ENCODE measurements at regions not wholly inside any gene's neighbourhood (a gene's known extent, or its start where the extent isn't known, plus 50 kb on each side); places are given as distances from the start of the nearest gene placed in this dataset.
"Not testable (repeated sequence)": the region's sequence is repeated elsewhere in the genome, so short reads cannot be mapped to it uniquely, and the experiment has no call there.

DNA sequence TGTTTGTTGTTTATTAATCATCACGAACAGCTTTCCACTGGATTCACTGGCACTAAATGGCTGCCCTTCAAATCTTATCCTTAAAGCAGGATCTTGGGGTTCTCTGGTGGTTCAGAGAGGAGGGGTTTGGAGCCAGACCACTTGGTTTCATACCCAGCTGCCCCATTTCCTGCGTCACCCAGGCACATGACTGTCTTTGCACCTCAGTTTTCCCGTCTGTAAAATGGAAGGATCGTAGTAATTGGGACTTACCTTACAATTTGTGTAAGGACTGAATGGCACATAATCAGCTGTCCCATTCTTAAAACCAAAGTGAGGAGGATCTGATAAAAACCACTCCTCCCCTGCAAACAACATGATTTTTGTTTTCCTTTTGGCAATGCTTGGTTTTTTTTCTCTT lies 318.3 kb downstream of the ZNF536 start:
- H3K4me1 ChIP-seq (ENCODE audit: insufficient read depth, low read length), result peaks cover 27% of the 10 kb centered on the region
- no peaks in the 10 kb centered on the region for H3K27me3 ChIP-seq (ENCODE audit: insufficient read depth, low read length)
- no peaks in the 10 kb centered on the region for H3K36me3 ChIP-seq (ENCODE audit: insufficient read depth, low read length)
- H2AFZ ChIP-seq (ENCODE audit: low read depth, low read length), result no peak overlapping the region
- no peaks in the 10 kb centered on the region for H3K9me3 ChIP-seq (ENCODE audit: low read length)
- no peak overlapping the region for H3K4me3 ChIP-seq (ENCODE audit: low read length)

GRCh38 chr19:30689474-30689873 lies 317.3 kb downstream of the ZNF536 start:
- peaks cover 27% of the 10 kb centered on the region for H3K4me1 ChIP-seq (ENCODE audit: insufficient read depth, low read length)
- H3K4me3 ChIP-seq (ENCODE audit: low read length), result no peak overlapping the region
- H3K27me3 ChIP-seq (ENCODE audit: insufficient read depth, low read length), result no peaks in the 10 kb centered on the region
- no peaks in the 10 kb centered on the region for H3K36me3 ChIP-seq (ENCODE audit: insufficient read depth, low read length)
- H3K9me3 ChIP-seq (ENCODE audit: low read length), result no peaks in the 10 kb centered on the region
- no peak overlapping the region for H2AFZ ChIP-seq (ENCODE audit: low read depth, low read length)

DNA sequence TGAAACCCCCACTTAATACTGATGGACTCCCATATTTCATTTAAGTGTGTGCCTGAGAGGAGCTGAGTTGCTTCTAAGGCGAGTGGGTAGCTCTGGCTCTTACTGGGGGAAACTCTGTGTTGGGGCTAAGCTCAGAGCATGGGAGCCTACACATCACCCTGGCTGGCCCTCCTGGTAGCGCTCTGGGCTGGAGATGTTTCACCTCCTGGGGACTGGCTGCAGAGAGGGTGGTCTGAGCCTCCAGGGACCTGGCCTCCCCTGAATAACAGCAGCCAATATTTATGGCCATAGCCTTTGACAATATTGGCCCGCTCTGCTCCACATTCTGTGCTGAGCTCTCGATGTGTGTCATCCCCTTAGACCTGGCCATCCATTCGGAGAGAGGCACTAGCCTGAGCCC lies 316.5 kb downstream of the ZNF536 start:
- peaks cover 28% of the 10 kb centered on the region for H3K4me1 ChIP-seq (ENCODE audit: insufficient read depth, low read length)
- H3K9me3 ChIP-seq (ENCODE audit: low read length), result no peaks in the 10 kb centered on the region
- H3K27me3 ChIP-seq (ENCODE audit: insufficient read depth, low read length), result no peaks in the 10 kb centered on the region
- H2AFZ ChIP-seq (ENCODE audit: low read depth, low read length), result no peak overlapping the region
- H3K36me3 ChIP-seq (ENCODE audit: insufficient read depth, low read length), result no peaks in the 10 kb centered on the region
- H3K4me3 ChIP-seq (ENCODE audit: low read length), result no peak overlapping the region

DNA sequence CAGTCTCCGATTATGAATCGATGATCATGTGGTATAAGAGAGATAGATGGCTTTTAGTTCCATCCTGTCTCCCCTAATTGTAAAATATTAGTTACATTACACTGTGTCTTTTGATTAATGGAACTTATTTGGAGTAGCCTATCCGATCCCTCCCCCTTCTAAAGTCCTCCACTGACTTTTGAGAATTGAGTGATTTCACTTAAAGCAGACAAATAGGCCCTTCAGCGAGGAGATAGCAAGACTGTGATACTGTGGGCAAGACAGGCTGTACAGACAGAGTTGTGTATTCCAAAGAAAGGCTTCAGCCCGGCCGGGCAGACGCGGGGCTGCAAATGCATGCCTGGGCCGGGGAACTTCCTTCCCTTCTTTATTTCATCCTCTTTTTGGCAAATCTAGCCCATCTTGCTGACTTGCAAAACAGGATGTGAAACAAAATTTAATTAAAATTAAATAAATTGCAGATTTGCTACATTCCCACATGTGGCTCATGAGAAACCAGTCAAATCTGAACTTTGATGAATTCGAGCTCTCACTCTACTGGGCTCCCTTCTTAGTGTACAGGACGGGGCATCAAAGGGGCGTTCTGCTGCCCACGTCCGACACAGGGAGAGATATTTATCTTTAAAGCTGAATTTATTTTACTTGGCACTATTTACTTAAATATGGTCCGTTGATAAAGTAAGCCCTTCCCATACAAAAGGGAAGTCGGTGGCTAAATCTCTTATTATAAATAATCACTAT lies 314.8 kb downstream of the ZNF536 start:
- no peaks in the 10 kb centered on the region for H3K9me3 ChIP-seq (ENCODE audit: low read length)
- H3K27me3 ChIP-seq (ENCODE audit: insufficient read depth, low read length), result no peaks in the 10 kb centered on the region
- no peaks in the 10 kb centered on the region for H3K36me3 ChIP-seq (ENCODE audit: insufficient read depth, low read length)
- H3K4me3 ChIP-seq (ENCODE audit: low read length), result no peak overlapping the region
- no peak overlapping the region for H2AFZ ChIP-seq (ENCODE audit: low read depth, low read length)
- peaks cover 39% of the 10 kb centered on the region for H3K4me1 ChIP-seq (ENCODE audit: insufficient read depth, low read length)

GRCh38 chr19:30686176-30686820 lies 314.1 kb downstream of the ZNF536 start:
- H3K27me3 ChIP-seq (ENCODE audit: insufficient read depth, low read length), result no peaks in the 10 kb centered on the region
- no peaks in the 10 kb centered on the region for H3K36me3 ChIP-seq (ENCODE audit: insufficient read depth, low read length)
- H3K4me1 ChIP-seq (ENCODE audit: insufficient read depth, low read length), result peaks cover 37% of the 10 kb centered on the region
- H2AFZ ChIP-seq (ENCODE audit: low read depth, low read length), result no peak overlapping the region
- no peak overlapping the region for H3K4me3 ChIP-seq (ENCODE audit: low read length)
- H3K9me3 ChIP-seq (ENCODE audit: low read length), result no peaks in the 10 kb centered on the region

- peaks cover 29% of the 10 kb centered on the region for H3K4me1 ChIP-seq (ENCODE audit: insufficient read depth, low read length)
- H3K27me3 ChIP-seq (ENCODE audit: insufficient read depth, low read length), result no peaks in the 10 kb centered on the region
- H3K9me3 ChIP-seq (ENCODE audit: low read length), result no peaks in the 10 kb centered on the region
- H3K36me3 ChIP-seq (ENCODE audit: insufficient read depth, low read length), result no peaks in the 10 kb centered on the region
- H2AFZ ChIP-seq (ENCODE audit: low read depth, low read length), result no peak overlapping the region
- H3K4me3 ChIP-seq (ENCODE audit: low read length), result no peak overlapping the region
Measured at GRCh38 chr19:30685426-30686000, 313.3 kb downstream of the ZNF536 start.

DNA sequence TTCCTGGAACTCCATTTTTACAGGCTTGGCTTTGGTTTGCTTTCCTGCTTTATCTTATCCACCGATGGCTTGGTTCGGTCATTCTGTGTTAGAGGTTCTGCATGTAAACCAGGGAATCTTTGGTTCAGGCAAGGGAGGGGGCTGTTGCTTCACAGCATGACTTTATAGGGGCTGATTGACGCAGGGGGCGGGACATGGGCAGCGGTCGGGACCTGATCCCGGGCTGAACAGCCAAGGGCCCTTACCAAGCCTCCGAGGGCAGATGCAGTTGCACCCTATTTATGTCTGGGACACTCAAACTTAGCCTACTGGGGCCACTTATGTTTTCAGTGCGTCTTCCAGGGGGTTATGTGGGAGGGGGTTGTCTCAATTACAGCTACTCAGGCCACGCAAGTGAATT lies 312.4 kb downstream of the ZNF536 start:
- Histone ChIP-seq H3K27me3 (ENCODE audit: insufficient read depth, low read length) (no peaks in the 10 kb centered on the region), H2AFZ (ENCODE audit: low read depth, low read length) (no peak overlapping the region), H3K4me1 (ENCODE audit: insufficient read depth, low read length) (peaks cover 28% of the 10 kb centered on the region), H3K9me3 (ENCODE audit: low read length) (no peaks in the 10 kb centered on the region), H3K36me3 (ENCODE audit: insufficient read depth, low read length) (no peaks in the 10 kb centered on the region), H3K4me3 (ENCODE audit: low read length) (no peak overlapping the region)

DNA sequence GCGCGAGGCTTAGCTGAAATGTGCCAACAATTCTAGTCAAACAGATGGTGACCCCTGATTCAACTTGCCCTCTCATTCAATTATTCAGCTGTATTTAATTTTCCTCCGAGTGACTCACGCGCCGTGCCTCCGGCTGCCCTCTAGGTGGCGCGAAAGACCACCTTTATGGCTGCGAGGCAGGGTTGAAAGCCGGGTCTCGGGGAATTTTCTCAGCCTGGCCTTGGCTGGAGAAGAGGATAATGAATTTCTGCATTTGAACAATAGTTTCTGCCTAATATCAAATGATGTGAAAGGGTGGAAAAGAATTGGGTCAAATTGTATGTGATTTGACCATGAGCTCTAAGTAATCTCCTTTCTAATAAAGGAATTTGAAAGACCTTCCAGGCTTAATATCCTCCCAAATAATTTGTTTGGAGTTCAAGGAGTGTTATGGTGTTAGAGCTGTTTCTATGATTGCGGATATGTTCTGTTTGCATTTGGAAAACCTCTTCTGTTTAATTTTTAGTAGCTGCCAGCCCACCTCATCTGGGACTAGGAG lies 310.9 kb downstream of the ZNF536 start:
- Histone ChIP-seq H3K27me3 (ENCODE audit: insufficient read depth, low read length) (no peaks in the 10 kb centered on the region), H3K4me3 (ENCODE audit: low read length) (no peak overlapping the region), H2AFZ (ENCODE audit: low read depth, low read length) (no peak overlapping the region), H3K4me1 (ENCODE audit: insufficient read depth, low read length) (peaks cover 30% of the 10 kb centered on the region), H3K9me3 (ENCODE audit: low read length) (no peaks in the 10 kb centered on the region), H3K36me3 (ENCODE audit: insufficient read depth, low read length) (no peaks in the 10 kb centered on the region)

- Histone ChIP-seq H3K9me3 (ENCODE audit: low read length) (no peaks in the 10 kb centered on the region), H3K36me3 (ENCODE audit: insufficient read depth, low read length) (no peaks in the 10 kb centered on the region), H3K27me3 (ENCODE audit: insufficient read depth, low read length) (no peaks in the 10 kb centered on the region), H3K4me1 (ENCODE audit: insufficient read depth, low read length) (peaks cover 30% of the 10 kb centered on the region), H2AFZ (ENCODE audit: low read depth, low read length) (no peak overlapping the region), H3K4me3 (ENCODE audit: low read length) (no peak overlapping the region)
Measured at GRCh38 chr19:30682146-30682998, 310.2 kb downstream of the ZNF536 start.

DNA sequence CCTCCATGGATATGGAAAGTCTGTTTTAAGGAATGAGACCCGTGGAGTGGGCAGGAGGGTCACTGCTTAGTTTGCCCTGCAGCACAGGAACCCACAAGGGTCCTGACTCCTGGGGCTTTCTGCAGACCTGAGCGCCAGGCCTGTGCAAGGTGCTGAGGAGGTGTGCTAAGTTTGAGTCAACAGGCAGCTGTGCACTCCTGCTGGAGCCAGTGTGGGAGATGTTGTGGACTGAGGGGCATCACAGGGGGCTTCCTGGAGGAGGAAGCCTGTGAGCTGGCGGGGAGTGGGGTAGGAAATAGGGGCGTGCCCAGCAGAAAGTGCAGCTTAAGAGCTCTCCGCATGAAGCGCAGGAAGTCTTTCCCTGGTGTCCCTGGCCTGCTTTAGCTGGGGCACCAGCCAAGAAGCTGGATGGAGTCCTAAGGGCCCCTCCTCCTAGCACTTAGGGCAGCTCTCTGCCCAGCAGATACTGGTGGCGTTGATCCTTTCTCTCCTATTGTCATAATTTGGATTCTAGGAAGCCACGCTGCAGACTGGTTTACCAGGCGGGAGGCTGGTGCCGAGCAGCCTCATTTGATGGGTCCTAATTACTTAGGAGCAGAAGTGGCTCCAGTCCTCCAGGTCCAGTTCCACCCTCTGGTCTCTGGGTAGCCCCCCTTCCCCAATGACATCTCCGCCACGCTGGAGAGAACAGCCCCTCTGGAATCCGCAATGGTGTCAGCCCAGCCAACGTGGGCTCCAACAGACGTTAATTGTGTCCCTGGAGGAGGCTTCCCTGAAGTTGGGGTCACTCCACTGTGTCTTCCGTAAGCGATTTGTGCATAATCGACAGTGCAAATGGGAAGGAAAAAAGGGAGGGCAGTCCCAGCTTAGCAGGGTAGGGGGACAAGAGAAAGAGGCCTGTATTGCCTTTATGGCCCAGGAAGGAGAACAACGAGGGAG lies 309.2 kb downstream of the ZNF536 start:
- no peaks in the 10 kb centered on the region for H3K27me3 ChIP-seq (ENCODE audit: insufficient read depth, low read length)
- H3K4me1 ChIP-seq (ENCODE audit: insufficient read depth, low read length), result peaks cover 30% of the 10 kb centered on the region
- no peak overlapping the region for H2AFZ ChIP-seq (ENCODE audit: low read depth, low read length)
- H3K4me3 ChIP-seq (ENCODE audit: low read length), result no peak overlapping the region
- H3K36me3 ChIP-seq (ENCODE audit: insufficient read depth, low read length), result no peaks in the 10 kb centered on the region
- no peaks in the 10 kb centered on the region for H3K9me3 ChIP-seq (ENCODE audit: low read length)

DNA sequence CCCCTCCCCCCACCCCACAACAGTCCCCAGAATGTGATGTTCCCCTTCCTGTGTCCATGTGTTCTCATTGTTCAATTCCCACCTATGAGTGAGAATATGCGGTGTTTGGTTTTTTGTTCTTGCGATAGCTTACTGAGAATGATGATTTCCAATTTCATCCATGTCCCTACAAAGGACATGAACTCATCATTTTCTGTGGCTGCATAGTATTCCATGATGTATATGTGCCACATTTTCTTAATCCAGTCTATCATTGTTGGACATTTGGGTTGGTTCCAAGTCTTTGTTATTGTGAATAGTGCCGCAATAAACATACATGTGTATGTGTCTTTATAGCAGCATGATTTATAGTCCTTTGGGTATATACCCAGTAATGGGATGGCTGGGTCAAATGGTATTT lies 308.2 kb downstream of the ZNF536 start:
- not testable (repeated sequence) for H3K27me3 ChIP-seq (ENCODE audit: insufficient read depth, low read length); H3K9me3 ChIP-seq (ENCODE audit: low read length); H3K36me3 ChIP-seq (ENCODE audit: insufficient read depth, low read length); H2AFZ ChIP-seq (ENCODE audit: low read depth, low read length); H3K4me3 ChIP-seq (ENCODE audit: low read length)
- peaks cover 25% of the 10 kb centered on the region for H3K4me1 ChIP-seq (ENCODE audit: insufficient read depth, low read length)

- no peak overlapping the region for H2AFZ ChIP-seq (ENCODE audit: low read depth, low read length)
- no peaks in the 10 kb centered on the region for H3K36me3 ChIP-seq (ENCODE audit: insufficient read depth, low read length)
- peaks cover 25% of the 10 kb centered on the region for H3K4me1 ChIP-seq (ENCODE audit: insufficient read depth, low read length)
- no peaks in the 10 kb centered on the region for H3K9me3 ChIP-seq (ENCODE audit: low read length)
- H3K4me3 ChIP-seq (ENCODE audit: low read length), result no peak overlapping the region
- H3K27me3 ChIP-seq (ENCODE audit: insufficient read depth, low read length), result no peaks in the 10 kb centered on the region
Measured at GRCh38 chr19:30679789-30680188, 307.6 kb downstream of the ZNF536 start.
